ENCODE measurements at regions not wholly inside any gene's neighbourhood (a gene's known extent, or its start where the extent isn't known, plus 50 kb on each side); places are given as distances from the start of the nearest gene placed in this dataset.

GRCh38 chr2:181307203-181307991 is 149.8 kb upstream of the ITGA4 start:
- DNase-seq (no peak), ATAC-seq (no peak)
- peaks cover 72% of the 10 kb centered on the region for H3K4me1 Mint-ChIP-seq
- peaks cover 4% of the 10 kb centered on the region for H3K36me3 Mint-ChIP-seq
- peak overlapping the region; percentile 66 for H3K4me3 Mint-ChIP-seq
- H3K27me3 Mint-ChIP-seq = no peaks in the 10 kb centered on the region
- H3K9me3 Mint-ChIP-seq (ENCODE audit: low read depth) = no peaks in the 10 kb centered on the region
- peak overlapping the region; percentile 95 for H3K27ac Mint-ChIP-seq
- CTCF ChIA-PET = interaction anchor here (1.3 to 8.5 kb wide), 5 partner anchors 31 to 176 kb away, joined by 3 to 68 read pairs (median 6); partner anchors contain the start of gene ITGA4

- DNase-seq = no peak
Measured at GRCh38 chr2:181308766-181309515, 148.2 kb upstream of the ITGA4 start.

GRCh38 chr2:181309586-181309985 is 147.6 kb upstream of the ITGA4 start:
- H3K4me3 Mint-ChIP-seq = peak overlapping the region; percentile 74
- no peak for ATAC-seq
- CTCF ChIA-PET = interaction anchor here (1.3 to 8.5 kb wide), 5 partner anchors 132 to 184 kb away, joined by 3 to 68 read pairs (median 14); partner anchors contain the start of gene ITGA4

More at GRCh38 chr2:181308766-181309515, 148.2 kb upstream of the ITGA4 start:
- H3K27me3 Mint-ChIP-seq = no peaks in the 10 kb centered on the region
- H3K4me3 Mint-ChIP-seq = peak overlapping the region; percentile 74
- H3K4me1 Mint-ChIP-seq = peaks cover 77% of the 10 kb centered on the region
- ATAC-seq = no peak
- H3K36me3 Mint-ChIP-seq = peaks cover 4% of the 10 kb centered on the region
- no peaks in the 10 kb centered on the region for H3K9me3 Mint-ChIP-seq (ENCODE audit: low read depth)
- CTCF ChIA-PET = interaction anchor here (0.8 to 8.5 kb wide), 9 partner anchors 9 to 204 kb away, joined by 3 to 68 read pairs (median 4); partner anchors contain the start of gene ITGA4
- peak overlapping the region; percentile 95 for H3K27ac Mint-ChIP-seq

GRCh38 chr2:181310967-181311366 is 146.2 kb upstream of the ITGA4 start:
- Mint-ChIP-seq H3K27ac (peak overlapping the region; percentile 75), H3K36me3 (peaks cover 5% of the 10 kb centered on the region), H3K4me3 (no peak overlapping the region), H3K9me3 (ENCODE audit: low read depth) (no peaks in the 10 kb centered on the region), H3K27me3 (no peaks in the 10 kb centered on the region), H3K4me1 (peaks cover 66% of the 10 kb centered on the region)
- ATAC-seq = no peak
- CTCF ChIA-PET = interaction anchor here (1.2 to 8.5 kb wide), 9 partner anchors 8 to 206 kb away, joined by 3 to 68 read pairs (median 7); partner anchors contain the start of gene ITGA4
- no peak for DNase-seq

More at GRCh38 chr2:181309586-181309985, 147.6 kb upstream of the ITGA4 start:
- no peak for DNase-seq
- Mint-ChIP-seq H3K27me3 (no peaks in the 10 kb centered on the region), H3K27ac (peak overlapping the region; percentile 95), H3K36me3 (peaks cover 4% of the 10 kb centered on the region), H3K9me3 (ENCODE audit: low read depth) (no peaks in the 10 kb centered on the region), H3K4me1 (peaks cover 77% of the 10 kb centered on the region)

- Mint-ChIP-seq H3K36me3 (peaks cover 9% of the 10 kb centered on the region), H3K27ac (peak overlapping the region; percentile 99), H3K4me1 (peaks cover 58% of the 10 kb centered on the region), H3K27me3 (no peaks in the 10 kb centered on the region), H3K4me3 (peak overlapping the region; percentile 75), H3K9me3 (ENCODE audit: low read depth) (no peaks in the 10 kb centered on the region)
- CTCF ChIA-PET = interaction anchor here (0.9 to 8.5 kb wide), 12 partner anchors 9 to 207 kb away, joined by 3 to 68 read pairs (median 5); partner anchors contain the start of gene ITGA4
- DNase-seq (peak; percentile 66), ATAC-seq (peak; percentile 31)
Measured at GRCh38 chr2:181311837-181312236, 145.3 kb upstream of the ITGA4 start.

GRCh38 chr2:181312515-181312927 is 144.7 kb upstream of the ITGA4 start:
- peak overlapping the region; percentile 99 for H3K27ac Mint-ChIP-seq
- H3K36me3 Mint-ChIP-seq = peaks cover 10% of the 10 kb centered on the region
- no peaks in the 10 kb centered on the region for H3K27me3 Mint-ChIP-seq
- ATAC-seq (peak; percentile 74), DNase-seq (peak; percentile 90)
- no peaks in the 10 kb centered on the region for H3K9me3 Mint-ChIP-seq (ENCODE audit: low read depth)
- peaks cover 53% of the 10 kb centered on the region for H3K4me1 Mint-ChIP-seq
- H3K4me3 Mint-ChIP-seq = peak overlapping the region; percentile 75
- CTCF ChIA-PET = interaction anchor here (0.9 to 8.5 kb wide), 11 partner anchors 10 to 208 kb away, joined by 3 to 68 read pairs (median 5); partner anchors contain the start of gene ITGA4

GRCh38 chr2:181313845-181314244 is 143.3 kb upstream of the ITGA4 start:
- no peaks in the 10 kb centered on the region for H3K27me3 Mint-ChIP-seq
- no peak for ATAC-seq
- H3K4me1 Mint-ChIP-seq = peaks cover 42% of the 10 kb centered on the region
- peaks cover 14% of the 10 kb centered on the region for H3K36me3 Mint-ChIP-seq
- H3K27ac Mint-ChIP-seq = peak overlapping the region; percentile 99
- H3K9me3 Mint-ChIP-seq (ENCODE audit: low read depth) = no peaks in the 10 kb centered on the region
- DNase-seq = no peak
- CTCF ChIA-PET = interaction anchor here (0.7 to 8.5 kb wide), 7 partner anchors 9 to 401 kb away, joined by 3 to 68 read pairs (median 3); partner anchors contain the start of gene ITGA4
- H3K4me3 Mint-ChIP-seq = peak overlapping the region; percentile 75

- Mint-ChIP-seq H3K36me3 (peaks cover 14% of the 10 kb centered on the region), H3K27ac (peak overlapping the region; percentile 99), H3K4me3 (peak overlapping the region; percentile 75), H3K9me3 (ENCODE audit: low read depth) (no peaks in the 10 kb centered on the region), H3K4me1 (peaks cover 41% of the 10 kb centered on the region), H3K27me3 (no peaks in the 10 kb centered on the region)
- CTCF ChIA-PET = interaction anchor here (0.7 to 8.5 kb wide), 7 partner anchors 8 to 401 kb away, joined by 3 to 68 read pairs (median 3); partner anchors contain the start of gene ITGA4
- ATAC-seq (no peak), DNase-seq (no peak)
Measured at GRCh38 chr2:181314551-181314950, 142.6 kb upstream of the ITGA4 start.

- CTCF ChIA-PET = interaction anchor here (0.9 to 1.3 kb wide), 4 partner anchors 9 to 138 kb away, joined by 3 to 4 read pairs (median 3); no protein-coding TSS in a partner anchor
- peaks cover 2% of the 10 kb centered on the region for H3K9me3 Mint-ChIP-seq (ENCODE audit: low read depth)
- peaks cover 24% of the 10 kb centered on the region for H3K36me3 Mint-ChIP-seq
- no peak overlapping the region for H3K4me3 Mint-ChIP-seq
- H3K27ac Mint-ChIP-seq = no peak overlapping the region
- DNase-seq (no peak), ATAC-seq (no peak)
- H3K27me3 Mint-ChIP-seq = no peaks in the 10 kb centered on the region
- H3K4me1 Mint-ChIP-seq = peaks cover 32% of the 10 kb centered on the region
Measured at GRCh38 chr2:181317511-181317910, 139.7 kb upstream of the ITGA4 start.

- no peak for ATAC-seq
- peaks cover 34% of the 10 kb centered on the region for H3K36me3 Mint-ChIP-seq
- H3K4me1 Mint-ChIP-seq = peaks cover 21% of the 10 kb centered on the region
- no peak overlapping the region for H3K27ac Mint-ChIP-seq
- CTCF ChIA-PET = interaction anchor here (1.1 to 1.9 kb wide), 6 partner anchors 10 to 148 kb away, joined by 3 to 6 read pairs (median 4); no protein-coding TSS in a partner anchor
- H3K27me3 Mint-ChIP-seq = no peaks in the 10 kb centered on the region
- H3K4me3 Mint-ChIP-seq = no peak overlapping the region
- H3K9me3 Mint-ChIP-seq (ENCODE audit: low read depth) = peaks cover 9% of the 10 kb centered on the region
- DNase-seq = no peak
Measured at GRCh38 chr2:181318504-181319280, 138.5 kb upstream of the ITGA4 start.

- no peak for ATAC-seq
- no peak for DNase-seq
- no peak overlapping the region for H3K4me3 Mint-ChIP-seq
- CTCF ChIA-PET = interaction anchor here (1.2 to 1.9 kb wide), 2 partner anchors 14 to 15 kb away, joined by 3 to 6 read pairs; no protein-coding TSS in a partner anchor
- peaks cover 38% of the 10 kb centered on the region for H3K36me3 Mint-ChIP-seq
- peaks cover 15% of the 10 kb centered on the region for H3K4me1 Mint-ChIP-seq
- no peaks in the 10 kb centered on the region for H3K27me3 Mint-ChIP-seq
- peaks cover 11% of the 10 kb centered on the region for H3K9me3 Mint-ChIP-seq (ENCODE audit: low read depth)
- H3K27ac Mint-ChIP-seq = no peak overlapping the region
Measured at GRCh38 chr2:181319286-181319685, 137.9 kb upstream of the ITGA4 start.

GRCh38 chr2:181320638-181321037 is 136.5 kb upstream of the ITGA4 start:
- Mint-ChIP-seq H3K9me3 (ENCODE audit: low read depth) (peaks cover 11% of the 10 kb centered on the region), H3K4me1 (peaks cover 13% of the 10 kb centered on the region), H3K36me3 (peaks cover 44% of the 10 kb centered on the region), H3K27me3 (no peaks in the 10 kb centered on the region), H3K27ac (no peak overlapping the region), H3K4me3 (no peak overlapping the region)
- no peak for DNase-seq
- no peak for ATAC-seq
- CTCF ChIA-PET = interaction anchor here (0.9 to 1.0 kb wide), 2 partner anchors 74 to 136 kb away, joined by 3 read pairs; partner anchors contain the start of gene ITGA4

All from activated CD8-positive, alpha-beta memory T cell treated with anti-CD3 and anti-CD28 coated beads, Interleukin-2, amount 10 ng/mL, durations not matched to agents 7 days and 5 days (primary cell).